Coronary artery (tissue), 2 donors: ENCODE measurements at regions not wholly inside any gene's neighbourhood (a gene's known extent, or its start where the extent isn't known, plus 50 kb on each side); places are given as distances from the start of the nearest gene placed in this dataset.

ENCODE experiments used
- DNase-seq: peaks from one replicate; pipeline ENCODE4 v3.0.0-alpha.2; 2017; ENCODE audit warnings: low spot score
- H3K27ac ChIP-seq, 2 donors: fragments of 200-600 bp; sonication (generic); one replicate each; pipeline ENCODE4 v1.5.1; 2016 to 2019
- H3K4me3 ChIP-seq: fragments of 200-600 bp; sonication (generic); 2 replicates; pipeline ENCODE4 v1.5.1; 2016; ENCODE audit warnings: mild to moderate bottlenecking, moderate library complexity
- CTCF ChIP-seq: fragments of 200-600 bp; sonication (generic); IDR thresholded peaks from one replicate; pipeline ENCODE4 v1.5.1; 2019; ENCODE audit warnings: antibody characterized with exemption

- no peak for TF ChIP-seq CTCF
- DNase-seq, result no peak
- no peak overlapping the region for H3K4me3 ChIP-seq
- no peak overlapping the region for H3K27ac ChIP-seq
Measured at GRCh38 chrX:80290834-80291233, 129.4 kb upstream of the TENT5D start.

- no peak for DNase-seq
- Histone ChIP-seq H3K4me3 (no peak overlapping the region), H3K27ac (no peak overlapping the region)
- TF ChIP-seq CTCF, result no peak
Measured at GRCh38 chrX:80293354-80293753, 126.9 kb upstream of the TENT5D start.

GRCh38 chrX:80306007-80306406 is 114.2 kb upstream of the TENT5D start:
- Histone ChIP-seq H3K27ac (no peak overlapping the region), H3K4me3 (no peak overlapping the region)
- no peak for TF ChIP-seq CTCF
- no peak for DNase-seq

GRCh38 chrX:80312448-80312847 is 107.8 kb upstream of the TENT5D start:
- no peak for TF ChIP-seq CTCF
- no peak overlapping the region for H3K27ac ChIP-seq
- no peak for DNase-seq

GRCh38 chrX:80316526-80316925 is 103.7 kb upstream of the TENT5D start:
- no peak for DNase-seq

More at GRCh38 chrX:80312448-80312847, 107.8 kb upstream of the TENT5D start:
- no peak overlapping the region for H3K4me3 ChIP-seq

GRCh38 chrX:80317646-80318045 is 102.6 kb upstream of the TENT5D start:
- no peak for TF ChIP-seq CTCF
- no peak for DNase-seq

More at GRCh38 chrX:80316526-80316925, 103.7 kb upstream of the TENT5D start:
- TF ChIP-seq CTCF, result no peak
- Histone ChIP-seq H3K27ac (no peak overlapping the region), H3K4me3 (no peak overlapping the region)

GRCh38 chrX:80331285-80331684 is 89.0 kb upstream of the TENT5D start:
- H3K4me3 ChIP-seq, result no peak overlapping the region
- DNase-seq, result no peak
- TF ChIP-seq CTCF, result no peak

More at GRCh38 chrX:80317646-80318045, 102.6 kb upstream of the TENT5D start:
- no peak overlapping the region for H3K4me3 ChIP-seq
- no peak overlapping the region for H3K27ac ChIP-seq

More at GRCh38 chrX:80331285-80331684, 89.0 kb upstream of the TENT5D start:
- H3K27ac ChIP-seq, result no peak overlapping the region
